GM23338 (cell line): ENCODE measurements at regions not wholly inside any gene's neighbourhood (a gene's known extent, or its start where the extent isn't known, plus 50 kb on each side); places are given as distances from the start of the nearest gene placed in this dataset.

ENCODE experiments used
- ATAC-seq: fragments of 200-7000 bp; cut with Tn5 transposase; 3 replicates; pipeline ENCODE4 v1.9.1; 2020
- DNase-seq: peaks from one replicate; pipeline ENCODE4 v3.0.0-alpha.2; 2015; ENCODE audit warnings: low spot score
- H2AFZ ChIP-seq: fragments of 200-600 bp; sonication (generic); 2 replicates; pipeline ENCODE4 v1.8.0; 2016; ENCODE audit warnings: antibody characterized with exemption, mild to moderate bottlenecking, moderate library complexity
- H3F3A ChIP-seq: fragments of 200-600 bp; sonication (generic); replicated peaks from 2 replicates; pipeline ENCODE4 v1.8.0; 2017; ENCODE audit warnings: antibody characterized with exemption, mixed run types, low read depth
- H3K27ac ChIP-seq: fragments of 200-600 bp; sonication (generic); 2 replicates; pipeline ENCODE4 v1.6.1; 2016; ENCODE audit warnings: low read depth
- H3K27me3 ChIP-seq: fragments of 200-600 bp; sonication (generic); 2 replicates; pipeline ENCODE4 v1.8.0; 2016; ENCODE audit warnings: mild to moderate bottlenecking, mixed run types, moderate library complexity; ENCODE audit not compliant: insufficient read depth
- H3K36me3 ChIP-seq: fragments of 200-600 bp; sonication (generic); 2 replicates; pipeline ENCODE4 v1.8.0; 2016; ENCODE audit warnings: mild to moderate bottlenecking; ENCODE audit not compliant: insufficient read depth
- H3K4me1 ChIP-seq: fragments of 200-600 bp; sonication (generic); 2 replicates; pipeline ENCODE4 v1.8.0; 2016; ENCODE audit warnings: mild to moderate bottlenecking, moderate library complexity; ENCODE audit not compliant: insufficient read depth
- H3K4me2 ChIP-seq: fragments of 200-600 bp; sonication (generic); 2 replicates; pipeline ENCODE4 v1.7.1; 2017; ENCODE audit warnings: mixed run types
- H3K4me3 ChIP-seq: fragments of 200-600 bp; sonication (generic); 2 replicates; pipeline ENCODE4 v1.6.1; 2016; ENCODE audit warnings: mixed run types
- H3K79me2 ChIP-seq: fragments of 200-600 bp; sonication (generic); replicated peaks from 2 replicates; pipeline ENCODE4 v1.8.0; 2017; ENCODE audit warnings: mild to moderate bottlenecking; ENCODE audit not compliant: insufficient read depth
- H3K9me2 ChIP-seq: fragments of 200-600 bp; sonication (generic); 2 replicates; pipeline ENCODE4 v1.8.0; 2017; ENCODE audit not compliant: insufficient read depth
- H4K20me1 ChIP-seq: fragments of 200-600 bp; sonication (generic); replicated peaks from 2 replicates; pipeline ENCODE4 v1.8.0; 2017; ENCODE audit warnings: mild to moderate bottlenecking; ENCODE audit not compliant: insufficient read depth
- H3K27ac Mint-ChIP-seq: 2 replicates; pipeline ENCODE4 v1.8.0; 2020; ENCODE audit warnings: inconsistent platforms, mild to moderate bottlenecking, moderate library complexity, mixed read lengths
- H3K27me3 Mint-ChIP-seq: 3 replicates; pipeline ENCODE4 v1.8.0; 2022; ENCODE audit warnings: low read depth, mild to moderate bottlenecking, moderate library complexity, mixed read lengths, inconsistent platforms; ENCODE audit not compliant: insufficient read depth, poor library complexity
- H3K36me3 Mint-ChIP-seq: 3 replicates; pipeline ENCODE4 v1.8.0; 2021; ENCODE audit warnings: low read depth, mild to moderate bottlenecking, inconsistent platforms, moderate library complexity, mixed read lengths
- H3K4me1 Mint-ChIP-seq: 3 replicates; pipeline ENCODE4 v1.8.0; 2020; ENCODE audit warnings: mild to moderate bottlenecking, inconsistent platforms, mixed read lengths
- H3K4me3 Mint-ChIP-seq: 3 replicates; pipeline ENCODE4 v1.8.0; 2021; ENCODE audit warnings: moderate library complexity, mild to moderate bottlenecking, inconsistent platforms, mixed read lengths
- H3K9me3 Mint-ChIP-seq: 3 replicates; pipeline ENCODE4 v1.8.0; 2020; ENCODE audit warnings: moderate library complexity, mild to moderate bottlenecking, inconsistent platforms, mixed read lengths
- JUNB ChIP-seq: IDR thresholded peaks from one replicate; pipeline ENCODE4 v1.6.1; 2016; ENCODE audit warnings: antibody characterized with exemption; ENCODE audit not compliant: unreplicated experiment
- ZNF331 ChIP-seq: fragments of 250-450 bp; sonication (Bioruptor Pico); IDR thresholded peaks from 2 replicates; pipeline ENCODE4 v1.5.0; 2020; ENCODE audit warnings: low read depth, mild to moderate bottlenecking, moderate library complexity
- TF ChIP-seq, protein P1 (sequence below): fragments of 250-450 bp; sonication (Bioruptor Pico); IDR thresholded peaks from 2 replicates; pipeline ENCODE4 v1.5.0; 2020; ENCODE audit warnings: mild to moderate bottlenecking, moderate library complexity
- TF ChIP-seq, protein P2 (sequence below): IDR thresholded peaks from one replicate; pipeline ENCODE4 v1.6.1; 2018; ENCODE audit warnings: antibody characterized with exemption; ENCODE audit not compliant: unreplicated experiment

DNA sequence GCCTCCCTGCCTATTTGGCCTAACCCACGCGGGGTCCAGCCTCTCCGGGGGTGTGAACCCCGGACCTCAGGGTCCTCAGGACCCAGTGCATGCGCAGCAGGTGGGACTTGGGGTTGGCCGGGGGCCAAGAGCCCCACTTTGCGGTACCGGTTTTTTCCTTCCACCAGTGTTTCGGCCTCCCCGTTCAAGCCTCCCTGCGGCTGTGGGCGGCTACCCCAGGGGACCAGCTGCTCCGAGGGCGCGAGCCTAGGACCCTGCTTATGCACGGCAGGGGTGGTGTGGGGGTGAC, 327.3 kb downstream of the ALG10 start (continued):
- TF ChIP-seq, protein P1, sequence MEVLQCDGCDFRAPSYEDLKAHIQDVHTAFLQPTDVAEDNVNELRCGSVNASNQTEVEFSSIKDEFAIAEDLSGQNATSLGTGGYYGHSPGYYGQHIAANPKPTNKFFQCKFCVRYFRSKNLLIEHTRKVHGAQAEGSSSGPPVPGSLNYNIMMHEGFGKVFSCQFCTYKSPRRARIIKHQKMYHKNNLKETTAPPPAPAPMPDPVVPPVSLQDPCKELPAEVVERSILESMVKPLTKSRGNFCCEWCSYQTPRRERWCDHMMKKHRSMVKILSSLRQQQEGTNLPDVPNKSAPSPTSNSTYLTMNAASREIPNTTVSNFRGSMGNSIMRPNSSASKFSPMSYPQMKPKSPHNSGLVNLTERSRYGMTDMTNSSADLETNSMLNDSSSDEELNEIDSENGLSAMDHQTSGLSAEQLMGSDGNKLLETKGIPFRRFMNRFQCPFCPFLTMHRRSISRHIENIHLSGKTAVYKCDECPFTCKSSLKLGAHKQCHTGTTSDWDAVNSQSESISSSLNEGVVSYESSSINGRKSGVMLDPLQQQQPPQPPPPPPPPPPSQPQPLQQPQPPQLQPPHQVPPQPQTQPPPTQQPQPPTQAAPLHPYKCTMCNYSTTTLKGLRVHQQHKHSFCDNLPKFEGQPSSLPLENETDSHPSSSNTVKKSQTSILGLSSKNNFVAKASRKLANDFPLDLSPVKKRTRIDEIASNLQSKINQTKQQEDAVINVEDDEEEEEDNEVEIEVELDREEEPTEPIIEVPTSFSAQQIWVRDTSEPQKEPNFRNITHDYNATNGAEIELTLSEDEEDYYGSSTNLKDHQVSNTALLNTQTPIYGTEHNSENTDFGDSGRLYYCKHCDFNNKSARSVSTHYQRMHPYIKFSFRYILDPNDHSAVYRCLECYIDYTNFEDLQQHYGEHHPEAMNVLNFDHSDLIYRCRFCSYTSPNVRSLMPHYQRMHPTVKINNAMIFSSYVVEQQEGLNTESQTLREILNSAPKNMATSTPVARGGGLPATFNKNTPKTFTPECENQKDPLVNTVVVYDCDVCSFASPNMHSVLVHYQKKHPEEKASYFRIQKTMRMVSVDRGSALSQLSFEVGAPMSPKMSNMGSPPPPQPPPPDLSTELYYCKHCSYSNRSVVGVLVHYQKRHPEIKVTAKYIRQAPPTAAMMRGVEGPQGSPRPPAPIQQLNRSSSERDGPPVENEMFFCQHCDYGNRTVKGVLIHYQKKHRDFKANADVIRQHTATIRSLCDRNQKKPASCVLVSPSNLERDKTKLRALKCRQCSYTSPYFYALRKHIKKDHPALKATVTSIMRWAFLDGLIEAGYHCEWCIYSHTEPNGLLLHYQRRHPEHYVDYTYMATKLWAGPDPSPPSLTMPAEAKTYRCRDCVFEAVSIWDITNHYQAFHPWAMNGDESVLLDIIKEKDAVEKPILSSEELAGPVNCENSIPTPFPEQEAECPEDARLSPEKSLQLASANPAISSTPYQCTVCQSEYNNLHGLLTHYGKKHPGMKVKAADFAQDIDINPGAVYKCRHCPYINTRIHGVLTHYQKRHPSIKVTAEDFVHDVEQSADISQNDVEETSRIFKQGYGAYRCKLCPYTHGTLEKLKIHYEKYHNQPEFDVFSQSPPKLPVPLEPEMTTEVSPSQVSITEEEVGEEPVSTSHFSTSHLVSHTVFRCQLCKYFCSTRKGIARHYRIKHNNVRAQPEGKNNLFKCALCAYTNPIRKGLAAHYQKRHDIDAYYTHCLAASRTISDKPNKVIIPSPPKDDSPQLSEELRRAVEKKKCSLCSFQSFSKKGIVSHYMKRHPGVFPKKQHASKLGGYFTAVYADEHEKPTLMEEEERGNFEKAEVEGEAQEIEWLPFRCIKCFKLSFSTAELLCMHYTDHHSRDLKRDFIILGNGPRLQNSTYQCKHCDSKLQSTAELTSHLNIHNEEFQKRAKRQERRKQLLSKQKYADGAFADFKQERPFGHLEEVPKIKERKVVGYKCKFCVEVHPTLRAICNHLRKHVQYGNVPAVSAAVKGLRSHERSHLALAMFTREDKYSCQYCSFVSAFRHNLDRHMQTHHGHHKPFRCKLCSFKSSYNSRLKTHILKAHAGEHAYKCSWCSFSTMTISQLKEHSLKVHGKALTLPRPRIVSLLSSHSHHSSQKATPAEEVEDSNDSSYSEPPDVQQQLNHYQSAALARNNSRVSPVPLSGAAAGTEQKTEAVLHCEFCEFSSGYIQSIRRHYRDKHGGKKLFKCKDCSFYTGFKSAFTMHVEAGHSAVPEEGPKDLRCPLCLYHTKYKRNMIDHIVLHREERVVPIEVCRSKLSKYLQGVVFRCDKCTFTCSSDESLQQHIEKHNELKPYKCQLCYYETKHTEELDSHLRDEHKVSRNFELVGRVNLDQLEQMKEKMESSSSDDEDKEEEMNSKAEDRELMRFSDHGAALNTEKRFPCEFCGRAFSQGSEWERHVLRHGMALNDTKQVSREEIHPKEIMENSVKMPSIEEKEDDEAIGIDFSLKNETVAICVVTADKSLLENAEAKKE (CRISPR knock-in tag): no peak

DNA sequence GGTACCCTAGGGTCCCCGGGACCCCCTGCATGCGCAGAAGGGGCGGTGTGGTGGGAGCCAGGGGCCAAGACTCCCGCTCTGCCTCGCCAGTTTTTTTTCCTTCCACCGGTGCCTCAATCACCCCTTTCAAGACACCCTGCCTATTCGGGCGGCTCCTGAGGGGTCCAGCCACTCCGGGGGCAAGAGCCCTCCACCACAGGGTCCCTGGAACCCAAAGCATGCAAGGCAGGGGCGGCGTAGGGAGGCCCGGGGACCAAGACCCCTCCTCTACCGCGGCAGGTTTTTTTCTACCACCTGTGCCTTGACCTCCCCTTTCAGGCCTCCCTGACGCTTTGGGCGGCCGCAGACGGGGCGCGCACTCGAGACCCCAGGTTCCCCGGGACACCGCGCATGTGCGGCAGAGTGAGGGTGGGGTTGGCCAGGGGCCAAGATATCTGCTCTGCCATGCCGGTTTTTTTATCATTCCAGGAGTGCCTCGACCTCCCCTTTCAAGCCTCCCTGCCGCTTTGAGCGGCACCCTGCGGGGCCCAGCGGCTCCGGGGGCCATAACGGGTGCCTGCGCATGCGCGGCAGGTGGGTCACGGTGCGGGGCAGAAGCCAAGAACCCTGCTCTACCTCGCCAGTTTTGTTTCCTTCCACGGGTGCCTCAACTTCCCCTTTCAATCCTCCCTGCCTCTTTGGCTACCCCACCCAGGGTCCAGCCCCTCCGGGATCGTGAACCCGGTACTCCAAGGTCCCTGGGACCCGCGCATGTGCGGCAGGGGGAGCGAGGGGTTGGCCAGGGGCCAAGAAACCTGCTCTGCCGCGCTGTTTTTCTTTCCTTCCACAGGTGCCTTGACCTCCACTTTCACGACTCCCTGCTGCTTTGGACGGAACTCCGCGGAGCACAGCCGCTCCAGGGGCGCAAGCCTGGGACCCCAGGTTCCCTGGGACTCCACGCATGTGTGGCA, 328.1 kb downstream of the ALG10 start:
- no peak overlapping the region for H3K4me3 Mint-ChIP-seq
- no peaks in the 10 kb centered on the region for H3K9me2 ChIP-seq
- peaks cover 86% of the 10 kb centered on the region for H3K9me3 Mint-ChIP-seq
- H3K79me2 ChIP-seq: no peaks in the 10 kb centered on the region
- peaks cover 5% of the 10 kb centered on the region for H3K36me3 Mint-ChIP-seq
- ATAC-seq: no peak
- no peaks in the 10 kb centered on the region for H3K36me3 ChIP-seq
- H3K27me3 Mint-ChIP-seq: peaks cover 2% of the 10 kb centered on the region
- H3F3A ChIP-seq: no peaks in the 10 kb centered on the region
- no peaks in the 10 kb centered on the region for H3K27me3 ChIP-seq
- no peak overlapping the region for H3K4me2 ChIP-seq
- H3K4me1 ChIP-seq: no peaks in the 10 kb centered on the region
- no peak overlapping the region for H3K27ac Mint-ChIP-seq
- no peak for DNase-seq
- H3K4me1 Mint-ChIP-seq: no peaks in the 10 kb centered on the region
- H4K20me1 ChIP-seq: no peaks in the 10 kb centered on the region
- no peak overlapping the region for H3K27ac ChIP-seq
- no peak overlapping the region for H2AFZ ChIP-seq
- H3K4me3 ChIP-seq: no peak overlapping the region
- TF ChIP-seq, protein P1 (CRISPR knock-in tag): no peak
- TF ChIP-seq ZNF331 (CRISPR knock-in tag): no peak
- TF ChIP-seq, protein P2, sequence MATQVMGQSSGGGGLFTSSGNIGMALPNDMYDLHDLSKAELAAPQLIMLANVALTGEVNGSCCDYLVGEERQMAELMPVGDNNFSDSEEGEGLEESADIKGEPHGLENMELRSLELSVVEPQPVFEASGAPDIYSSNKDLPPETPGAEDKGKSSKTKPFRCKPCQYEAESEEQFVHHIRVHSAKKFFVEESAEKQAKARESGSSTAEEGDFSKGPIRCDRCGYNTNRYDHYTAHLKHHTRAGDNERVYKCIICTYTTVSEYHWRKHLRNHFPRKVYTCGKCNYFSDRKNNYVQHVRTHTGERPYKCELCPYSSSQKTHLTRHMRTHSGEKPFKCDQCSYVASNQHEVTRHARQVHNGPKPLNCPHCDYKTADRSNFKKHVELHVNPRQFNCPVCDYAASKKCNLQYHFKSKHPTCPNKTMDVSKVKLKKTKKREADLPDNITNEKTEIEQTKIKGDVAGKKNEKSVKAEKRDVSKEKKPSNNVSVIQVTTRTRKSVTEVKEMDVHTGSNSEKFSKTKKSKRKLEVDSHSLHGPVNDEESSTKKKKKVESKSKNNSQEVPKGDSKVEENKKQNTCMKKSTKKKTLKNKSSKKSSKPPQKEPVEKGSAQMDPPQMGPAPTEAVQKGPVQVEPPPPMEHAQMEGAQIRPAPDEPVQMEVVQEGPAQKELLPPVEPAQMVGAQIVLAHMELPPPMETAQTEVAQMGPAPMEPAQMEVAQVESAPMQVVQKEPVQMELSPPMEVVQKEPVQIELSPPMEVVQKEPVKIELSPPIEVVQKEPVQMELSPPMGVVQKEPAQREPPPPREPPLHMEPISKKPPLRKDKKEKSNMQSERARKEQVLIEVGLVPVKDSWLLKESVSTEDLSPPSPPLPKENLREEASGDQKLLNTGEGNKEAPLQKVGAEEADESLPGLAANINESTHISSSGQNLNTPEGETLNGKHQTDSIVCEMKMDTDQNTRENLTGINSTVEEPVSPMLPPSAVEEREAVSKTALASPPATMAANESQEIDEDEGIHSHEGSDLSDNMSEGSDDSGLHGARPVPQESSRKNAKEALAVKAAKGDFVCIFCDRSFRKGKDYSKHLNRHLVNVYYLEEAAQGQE: no peak
- no peak for TF ChIP-seq JUNB
